ENCODE measurements at regions not wholly inside any gene's neighbourhood (a gene's known extent, or its start where the extent isn't known, plus 50 kb on each side); places are given as distances from the start of the nearest gene placed in this dataset.

- TF ChIP-seq CTCF (IDR thresholded peaks at IDR 0.05; ENCODE audit: low read depth, low read length) (no peak), POLR2A (IDR thresholded peaks at IDR 0.05; ENCODE audit: extremely low read depth, insufficient read length) (no peak)
These were observed 358.5 kb upstream of the DSEL start for GRCh38 chr18:67875060-67875459.
